Heart left ventricle (tissue), 16 donors: ENCODE measurements at regions not wholly inside any gene's neighbourhood (a gene's known extent, or its start where the extent isn't known, plus 50 kb on each side); places are given as distances from the start of the nearest gene placed in this dataset.
"Not testable (repeated sequence)": the region's sequence is repeated elsewhere in the genome, so short reads cannot be mapped to it uniquely, and the experiment has no call there.

Source experiments
- ATAC-seq, 4 donors: fragments of 200-7000 bp; cut with Tn5 transposase; one replicate each; pipeline ENCODE4 v1.9.1; 2020 to 2022; ENCODE audit warnings: moderate library complexity in 4 of 4, mild to moderate bottlenecking in 3 of 4, moderate number of reproducible peaks in 1 of 4
- DNase-seq, 5 donors: peaks; one replicate each; pipeline ENCODE4 v3.0.0-alpha.2; 2020
- H3K27ac ChIP-seq, 12 donors: fragments of 200-600 bp; sonication (generic) in 4 of 12; one replicate each; pipeline versions ENCODE4 v1.5.0 to v1.8.0; 2016 to 2022; ENCODE audit warnings: mild to moderate bottlenecking in 2 of 12
- H3K27me3 ChIP-seq, 9 donors: fragments of 200-600 bp; sonication (generic) in 2 of 9; one replicate each; pipeline versions ENCODE4 v1.5.1 to v1.8.0; 2016 to 2022; ENCODE audit warnings: mild to moderate bottlenecking in 3 of 9
- H3K36me3 ChIP-seq, 9 donors: fragments of 200-600 bp; sonication (generic) in 2 of 9; one replicate each; pipeline versions ENCODE4 v1.5.0 to v1.8.0; 2018 to 2022; ENCODE audit warnings: mild to moderate bottlenecking in 2 of 9
- H3K4me1 ChIP-seq, 12 donors: fragments of 200-600 bp; sonication (generic) in 4 of 12; one replicate each; pipeline versions ENCODE4 v1.5.0 to v1.8.0; 2016 to 2022; ENCODE audit warnings: mild to moderate bottlenecking in 3 of 12
- H3K4me3 ChIP-seq, 12 donors: fragments of 200-600 bp; sonication (generic) in 4 of 12; one replicate each; pipeline versions ENCODE4 v1.5.0 to v1.8.0; 2017 to 2022; ENCODE audit warnings: mild to moderate bottlenecking in 9 of 12, moderate library complexity in 4 of 12
- H3K9me3 ChIP-seq, 12 donors: fragments of 200-600 bp; sonication (generic) in 4 of 12; one replicate each; pipeline versions ENCODE4 v1.5.0 to v1.8.0; 2016 to 2022; ENCODE audit warnings: mild to moderate bottlenecking in 1 of 12
- CTCF ChIP-seq, 12 donors: fragments of 200-600 bp; sonication (generic) in 4 of 12; IDR thresholded peaks; one replicate each; pipeline versions ENCODE4 v1.5.0 to v1.8.0; 2018 to 2022; ENCODE audit warnings: antibody characterized with exemption in 12 of 12, mild to moderate bottlenecking in 5 of 12
- POLR2A ChIP-seq, 2 donors: fragments of 450-650 bp; IDR thresholded peaks; one replicate each; pipeline ENCODE4 v1.6.1; 2017; ENCODE audit warnings: antibody characterized with exemption in 2 of 2, mild to moderate bottlenecking in 2 of 2, moderate library complexity in 2 of 2
- WGBS, 4 donors: extraction: QIAGEN DNeasy Blood & Tissue Kit in 2 of 4; methylation state at CpG; one replicate each; pipeline versions ENCODE4 v1.1.5 to v1.1.7; 2013 to 2018; 5-methylcytosine and 5-hydroxymethylcytosine counted together
- intact Hi-C, 10 donors: fragments of 100-400 bp; cut with DNase I; formaldehyde crosslinking; loops; one replicate each; pipeline versions ENCODE4 v1.11.1 to v1.14.2; 2022
- donor health status: ischemic (EF 13 %, LVEDD 7.1; RV severe dilation, severe dysfunction).
- donor health status: healthy with polysubstance abuse.
- donor health status: DM: no; HTN: yes; CAD: no.
- donor health status: DM: no; HTN: no; CAD: no.
- donor health status: ischemic (EF 25% LVEDD 6.9; RV normal size, moderate dysfunction).
- donor health status: ischemic (EF 25% LVEDD 5.7; RV mildly dilated, moderate dysfunction).
- donor health status: healthy.
- donor health status: DM: yes; HTN: yes; CAD: no.
- donor health status: ischemic (EF 35%, LVEDD 5.7; RV mildly dilated, moderate dysfunction).
- donor health status: nonischemic (EF 11% LVEDD 7.7; RV severe dilation, severe dysfunction).
- donor health status: DM: yes; HTN: yes; CAD: no.
- donor health status: PGD.
- donor health status: ischemic (EF 29% LVEDD 5.4; RV normal size, mild dysfunction).
- donor health status: nonischemic (EF 23%, LVEDD 6.1; RV moderate dilation, normal function).

- DNase-seq, ATAC-seq, H3K36me3 ChIP-seq, H3K27ac ChIP-seq, intact Hi-C loops, H3K27me3 ChIP-seq, H3K9me3 ChIP-seq, H3K4me3 ChIP-seq, H3K4me1 ChIP-seq: not testable (repeated sequence)
- WGBS, 4 donors = 33 to 43% (median 34%) methylated on average over 1 of the region's 1 CpG
- peak in 2 of 12 donors; percentile 9 to 22 for TF ChIP-seq CTCF (IDR thresholded peaks at IDR 0.05)
Measured at GRCh38 chr13:21268485-21268884, 92.0 kb downstream of the MRPL57 start.

- H3K27ac ChIP-seq, DNase-seq, intact Hi-C loops, H3K36me3 ChIP-seq, H3K4me1 ChIP-seq, H3K9me3 ChIP-seq, H3K27me3 ChIP-seq, ATAC-seq, H3K4me3 ChIP-seq: not testable (repeated sequence)
- WGBS, 4 donors = 89 to 97% (median 96%) methylated on average over 6 of the region's 6 CpGs
Measured at GRCh38 chr13:21272439-21272838, 96.0 kb downstream of the MRPL57 start.

- ATAC-seq, H3K9me3 ChIP-seq, H3K4me3 ChIP-seq, DNase-seq, H3K27ac ChIP-seq, H3K27me3 ChIP-seq, H3K36me3 ChIP-seq, intact Hi-C loops, H3K4me1 ChIP-seq: not testable (repeated sequence)
- WGBS, 4 donors = 80 to 88% (median 83%) methylated on average over 4 of the region's 4 CpGs
Measured at GRCh38 chr13:21274457-21274856, 98.0 kb downstream of the MRPL57 start.

- intact Hi-C loops = no loop called here
- no peaks in the 10 kb centered on the region for H3K4me1 ChIP-seq
- TF ChIP-seq CTCF (IDR thresholded peaks at IDR 0.05) = no peak
- TF ChIP-seq POLR2A (IDR thresholded peaks at IDR 0.05) = no peak
- no peak overlapping the region for H3K4me3 ChIP-seq
- ATAC-seq = no peak
- no peaks in the 10 kb centered on the region for H3K9me3 ChIP-seq
- H3K27me3 ChIP-seq = peaks cover 0 to 6% (median 0%) of the 10 kb centered on the region in 9 donors
- no peak overlapping the region for H3K27ac ChIP-seq
- H3K36me3 ChIP-seq = no peaks in the 10 kb centered on the region
- no peak for DNase-seq
- WGBS, 4 donors = 86 to 96% (median 91%) methylated on average over 2 of the region's 2 CpGs
Measured at GRCh38 chr13:21282065-21282464, 105.6 kb downstream of the MRPL57 start.

GRCh38 chr13:21287331-21287907 is 111.0 kb downstream of the MRPL57 start:
- Histone ChIP-seq H3K36me3 (no peaks in the 10 kb centered on the region), H3K9me3 (no peaks in the 10 kb centered on the region), H3K27ac (no peak overlapping the region), H3K4me1 (no peaks in the 10 kb centered on the region), H3K4me3 (no peak overlapping the region), H3K27me3 (peaks cover 0 to 6% (median 0%) of the 10 kb centered on the region in 9 donors)
- 80 to 85% (median 82%) methylated on average over 20 of the region's 20 CpGs for WGBS, 4 donors
- no peak for ATAC-seq
- intact Hi-C loops = no loop called here
- DNase-seq = no peak
- TF ChIP-seq POLR2A (IDR thresholded peaks at IDR 0.05) (no peak), CTCF (IDR thresholded peaks at IDR 0.05) (no peak)
